Coronary artery (tissue), 2 donors: ENCODE measurements at regions not wholly inside any gene's neighbourhood (a gene's known extent, or its start where the extent isn't known, plus 50 kb on each side); places are given as distances from the start of the nearest gene placed in this dataset.
"Not testable (repeated sequence)": the region's sequence is repeated elsewhere in the genome, so short reads cannot be mapped to it uniquely, and the experiment has no call there.

ENCODE experiments used
- DNase-seq: peaks from one replicate; pipeline ENCODE4 v3.0.0-alpha.2; 2017; ENCODE audit warnings: low spot score
- H3K27ac ChIP-seq, 2 donors: fragments of 200-600 bp; sonication (generic); one replicate each; pipeline ENCODE4 v1.5.1; 2016 to 2019
- H3K4me3 ChIP-seq: fragments of 200-600 bp; sonication (generic); 2 replicates; pipeline ENCODE4 v1.5.1; 2016; ENCODE audit warnings: mild to moderate bottlenecking, moderate library complexity
- CTCF ChIP-seq: fragments of 200-600 bp; sonication (generic); IDR thresholded peaks from one replicate; pipeline ENCODE4 v1.5.1; 2019; ENCODE audit warnings: antibody characterized with exemption

GRCh38 chr9:65459756-65460320 lies 174.8 kb upstream of the FOXD4L5 start:
- no peak for TF ChIP-seq CTCF
- no peak overlapping the region for H3K27ac ChIP-seq
- no peak overlapping the region for H3K4me3 ChIP-seq
- no peak for DNase-seq

GRCh38 chr9:65458992-65459391 lies 174.0 kb upstream of the FOXD4L5 start:
- DNase-seq = no peak
- no peak for TF ChIP-seq CTCF
- Histone ChIP-seq H3K4me3 (no peak overlapping the region), H3K27ac (no peak overlapping the region)

- TF ChIP-seq CTCF = no peak
- Histone ChIP-seq H3K27ac (no peak overlapping the region), H3K4me3 (no peak overlapping the region)
- DNase-seq = no peak
Measured at GRCh38 chr9:65458465-65458864, 173.5 kb upstream of the FOXD4L5 start.

- not testable (repeated sequence) for DNase-seq, H3K4me3 ChIP-seq, H3K27ac ChIP-seq
Measured at GRCh38 chr9:65456991-65457390, 172.0 kb upstream of the FOXD4L5 start.

GRCh38 chr9:65455751-65456647 lies 171.0 kb upstream of the FOXD4L5 start:
- not testable (repeated sequence) for H3K27ac ChIP-seq, H3K4me3 ChIP-seq, DNase-seq

- DNase-seq, H3K27ac ChIP-seq, H3K4me3 ChIP-seq: not testable (repeated sequence)
Measured at GRCh38 chr9:65455136-65455535, 170.1 kb upstream of the FOXD4L5 start.

- not testable (repeated sequence) for H3K4me3 ChIP-seq, H3K27ac ChIP-seq, DNase-seq
Measured at GRCh38 chr9:65454666-65455065, 169.7 kb upstream of the FOXD4L5 start.

- DNase-seq, H3K27ac ChIP-seq, H3K4me3 ChIP-seq: not testable (repeated sequence)
Measured at GRCh38 chr9:65454034-65454433, 169.0 kb upstream of the FOXD4L5 start.

- peak; percentile 35 for DNase-seq
- not testable (repeated sequence) for H3K4me3 ChIP-seq, H3K27ac ChIP-seq
Measured at GRCh38 chr9:65449886-65450610, 165.0 kb upstream of the FOXD4L5 start.

GRCh38 chr9:65449423-65449822 lies 164.4 kb upstream of the FOXD4L5 start:
- peak; percentile 21 for DNase-seq

GRCh38 chr9:65447146-65447545 lies 162.1 kb upstream of the FOXD4L5 start:
- DNase-seq, H3K27ac ChIP-seq: not testable (repeated sequence)

More at GRCh38 chr9:65449423-65449822, 164.4 kb upstream of the FOXD4L5 start:
- H3K27ac ChIP-seq = no peak overlapping the region
- no peak for TF ChIP-seq CTCF
- no peak overlapping the region for H3K4me3 ChIP-seq

GRCh38 chr9:65445991-65446390 lies 161.0 kb upstream of the FOXD4L5 start:
- not testable (repeated sequence) for H3K4me3 ChIP-seq, H3K27ac ChIP-seq, DNase-seq

More at GRCh38 chr9:65447146-65447545, 162.1 kb upstream of the FOXD4L5 start:
- H3K4me3 ChIP-seq = not testable (repeated sequence)
